ENCODE measurements at regions not wholly inside any gene's neighbourhood (a gene's known extent, or its start where the extent isn't known, plus 50 kb on each side); places are given as distances from the start of the nearest gene placed in this dataset.

DNA sequence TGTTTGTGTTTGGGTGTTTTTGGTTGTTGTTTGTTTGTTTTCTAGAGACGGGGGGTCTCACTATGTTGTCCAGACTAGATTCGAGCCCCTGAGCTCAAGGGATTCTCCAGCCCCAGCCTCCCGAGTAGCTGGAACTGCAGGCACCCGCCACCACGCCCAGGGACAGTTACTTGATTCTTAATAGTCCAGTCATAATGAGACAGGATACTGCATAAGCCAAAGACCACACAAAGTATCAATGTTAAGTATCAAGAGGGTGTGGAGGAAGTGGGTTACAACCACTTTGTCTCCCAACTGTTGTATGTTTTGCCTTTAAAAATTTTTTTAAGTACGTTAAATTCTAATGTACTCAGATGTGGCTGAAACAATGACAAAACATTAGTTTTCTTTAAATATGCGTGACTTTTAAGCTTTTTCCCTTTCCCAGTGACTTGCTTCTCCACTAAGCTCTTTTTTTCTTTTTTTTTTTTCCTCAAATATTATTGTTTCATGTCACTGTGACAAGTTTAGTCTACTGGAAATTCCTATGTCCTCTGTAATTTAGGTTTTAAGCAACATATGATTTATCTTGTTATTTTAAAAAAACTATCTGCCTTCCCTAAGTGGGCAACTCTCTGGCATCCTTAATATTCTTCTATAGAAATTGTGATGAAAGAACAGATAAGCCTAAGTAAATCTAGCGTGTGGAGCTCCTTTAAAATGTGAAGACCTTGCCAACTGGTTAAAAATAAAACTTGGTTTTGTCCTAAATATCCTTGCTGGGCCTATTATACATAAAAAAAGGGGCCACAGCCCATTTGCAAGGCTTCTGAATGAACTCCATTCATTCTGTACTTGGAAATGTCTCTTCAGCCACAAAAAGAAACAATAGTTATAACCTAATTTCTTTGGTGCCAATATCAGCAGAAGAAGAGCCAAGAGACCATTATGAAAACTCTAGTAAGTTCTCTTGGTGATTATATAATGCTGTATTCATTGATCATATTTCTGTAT lies 56.2 kb upstream of the DPH5 start:
- Histone ChIP-seq H3K79me2 (ENCODE audit: insufficient read depth, low read length) (no peaks in the 10 kb centered on the region), H3K4me3 (ENCODE audit: low read depth in 1 of 2, low read length in 2 of 2) (no peak overlapping the region), H3K9me3 (ENCODE audit: insufficient read depth, low read length, severe bottlenecking) (no peaks in the 10 kb centered on the region), H3K9ac (ENCODE audit: low read depth, low read length) (no peak overlapping the region), H3K27me3 (ENCODE audit: insufficient read depth, low read length, poor library complexity) (no peaks in the 10 kb centered on the region), H3K27ac (ENCODE audit: low read length) (no peak overlapping the region; the same call in 1 of the 2 replicates), H2AFZ (ENCODE audit: low read depth, low read length) (no peak overlapping the region), H3K36me3 (ENCODE audit: insufficient read depth, low read length) (peaks cover 11% of the 10 kb centered on the region; the same call in 1 of the 2 replicates), H3K4me2 (ENCODE audit: insufficient read depth, low read length) (no peak overlapping the region), H4K20me1 (ENCODE audit: insufficient read depth, low read length) (no peaks in the 10 kb centered on the region), H3K4me1 (ENCODE audit: insufficient read depth, low read length) (peaks cover 8% of the 10 kb centered on the region)
- DNase-seq, result peak; percentile 17
- ATAC-seq (ENCODE audit: insufficient read depth, low read depth), result peak; percentile 83
- TF ChIP-seq EZH2 (IDR thresholded peaks at IDR 0.05; ENCODE audit: borderline replicate concordance, low read depth, low read length, severe bottlenecking) (no peak), CTCF (IDR thresholded peaks at IDR 0.05; ENCODE audit: borderline replicate concordance, extremely low read depth, low read length, poor library complexity, severe bottlenecking) (no peak)

GRCh38 chr1:101080859-101081258 lies 55.3 kb upstream of the DPH5 start:
- Histone ChIP-seq H3K9me3 (ENCODE audit: insufficient read depth, low read length, severe bottlenecking) (no peaks in the 10 kb centered on the region), H3K79me2 (ENCODE audit: insufficient read depth, low read length) (no peaks in the 10 kb centered on the region), H3K4me3 (ENCODE audit: low read depth in 1 of 2, low read length in 2 of 2) (no peak overlapping the region), H3K36me3 (ENCODE audit: insufficient read depth, low read length) (peaks cover 13% of the 10 kb centered on the region; the same call in 1 of the 2 replicates), H3K27me3 (ENCODE audit: insufficient read depth, low read length, poor library complexity) (no peaks in the 10 kb centered on the region), H4K20me1 (ENCODE audit: insufficient read depth, low read length) (no peaks in the 10 kb centered on the region), H2AFZ (ENCODE audit: low read depth, low read length) (no peak overlapping the region), H3K4me1 (ENCODE audit: insufficient read depth, low read length) (peaks cover 8% of the 10 kb centered on the region), H3K9ac (ENCODE audit: low read depth, low read length) (no peak overlapping the region), H3K4me2 (ENCODE audit: insufficient read depth, low read length) (no peak overlapping the region), H3K27ac (ENCODE audit: low read length) (no peak overlapping the region)
- DNase-seq (no peak), ATAC-seq (ENCODE audit: insufficient read depth, low read depth) (no peak)
- no peak for TF ChIP-seq CTCF (IDR thresholded peaks at IDR 0.05; ENCODE audit: borderline replicate concordance, extremely low read depth, low read length, poor library complexity, severe bottlenecking)
- TF ChIP-seq EZH2 (IDR thresholded peaks at IDR 0.05; ENCODE audit: borderline replicate concordance, low read depth, low read length, severe bottlenecking), result no peak

GRCh38 chr1:101079341-101079740 lies 53.8 kb upstream of the DPH5 start:
- Histone ChIP-seq H3K4me2 (ENCODE audit: insufficient read depth, low read length) (no peak overlapping the region), H4K20me1 (ENCODE audit: insufficient read depth, low read length) (no peaks in the 10 kb centered on the region), H3K36me3 (ENCODE audit: insufficient read depth, low read length) (peaks cover 22% of the 10 kb centered on the region; the same call in 1 of the 2 replicates), H3K4me1 (ENCODE audit: insufficient read depth, low read length) (peaks cover 8% of the 10 kb centered on the region), H3K4me3 (ENCODE audit: low read depth in 1 of 2, low read length in 2 of 2) (no peak overlapping the region), H3K9ac (ENCODE audit: low read depth, low read length) (no peak overlapping the region), H3K27me3 (ENCODE audit: insufficient read depth, low read length, poor library complexity) (no peaks in the 10 kb centered on the region), H3K79me2 (ENCODE audit: insufficient read depth, low read length) (no peaks in the 10 kb centered on the region), H3K9me3 (ENCODE audit: insufficient read depth, low read length, severe bottlenecking) (no peaks in the 10 kb centered on the region), H3K27ac (ENCODE audit: low read length) (no peak overlapping the region), H2AFZ (ENCODE audit: low read depth, low read length) (no peak overlapping the region)
- ATAC-seq (ENCODE audit: insufficient read depth, low read depth), result no peak
- no peak for TF ChIP-seq CTCF (IDR thresholded peaks at IDR 0.05; ENCODE audit: borderline replicate concordance, extremely low read depth, low read length, poor library complexity, severe bottlenecking)
- no peak for TF ChIP-seq EZH2 (IDR thresholded peaks at IDR 0.05; ENCODE audit: borderline replicate concordance, low read depth, low read length, severe bottlenecking)
- DNase-seq, result no peak

All from DND-41 (cell line).